ENCODE measurements at regions not wholly inside any gene's neighbourhood (a gene's known extent, or its start where the extent isn't known, plus 50 kb on each side); places are given as distances from the start of the nearest gene placed in this dataset.

- no peak for TF ChIP-seq CTCF (IDR thresholded peaks at IDR 0.05; ENCODE audit: borderline replicate concordance, extremely low read depth, low read length, poor library complexity, severe bottlenecking)
- TF ChIP-seq EZH2 (IDR thresholded peaks at IDR 0.05; ENCODE audit: borderline replicate concordance, low read depth, low read length, severe bottlenecking), result no peak
Observed at GRCh38 chr1:222223010-222223409, 324.9 kb downstream of the HHIPL2 start.

All from DND-41 (cell line).